Hepatocyte (in vitro differentiated cells): ENCODE measurements at regions not wholly inside any gene's neighbourhood (a gene's known extent, or its start where the extent isn't known, plus 50 kb on each side); places are given as distances from the start of the nearest gene placed in this dataset.
"Not testable (repeated sequence)": the region's sequence is repeated elsewhere in the genome, so short reads cannot be mapped to it uniquely, and the experiment has no call there.

Experiments
- DNase-seq: peaks from one replicate; pipeline ENCODE4 v3.0.0-alpha.2; 2016; ENCODE audit warnings: low spot score
- H2AFZ ChIP-seq: fragments of 200-600 bp; sonication (generic); 2 replicates; pipeline ENCODE4 v1.6.0; 2016; ENCODE audit warnings: antibody characterized with exemption, mild to moderate bottlenecking
- H3K27ac ChIP-seq: fragments of 200-600 bp; sonication (generic); 2 replicates; pipeline ENCODE4 v1.5.1; 2016; ENCODE audit warnings: mild to moderate bottlenecking
- H3K27me3 ChIP-seq: fragments of 200-600 bp; sonication (generic); 2 replicates; pipeline ENCODE4 v1.6.1; 2016
- H3K36me3 ChIP-seq: fragments of 200-600 bp; sonication (generic); replicated peaks from 2 replicates; pipeline ENCODE4 v1.5.1; 2016; ENCODE audit warnings: low read depth; ENCODE audit not compliant: insufficient read depth
- H3K4me1 ChIP-seq: fragments of 200-600 bp; sonication (generic); 2 replicates; pipeline ENCODE4 v1.5.1; 2016; ENCODE audit warnings: mild to moderate bottlenecking, moderate library complexity; ENCODE audit not compliant: insufficient read depth
- H3K4me2 ChIP-seq: fragments of 200-600 bp; sonication (generic); 2 replicates; pipeline ENCODE4 v1.6.0; 2016
- H3K4me3 ChIP-seq: fragments of 200-600 bp; sonication (generic); 2 replicates; pipeline ENCODE4 v1.5.1; 2016; ENCODE audit warnings: mild to moderate bottlenecking
- H3K79me2 ChIP-seq: fragments of 200-600 bp; sonication (generic); 2 replicates; pipeline ENCODE4 v1.6.0; 2017; ENCODE audit warnings: mild to moderate bottlenecking
- H3K9me2 ChIP-seq: fragments of 200-600 bp; sonication (generic); replicated peaks from 2 replicates; pipeline ENCODE4 v1.6.0; 2017; ENCODE audit warnings: mild to moderate bottlenecking; ENCODE audit not compliant: insufficient read depth
- H3K9me3 ChIP-seq: fragments of 200-600 bp; sonication (generic); 2 replicates; pipeline ENCODE4 v1.5.1; 2016; ENCODE audit warnings: low read depth, mild to moderate bottlenecking
- H4K20me1 ChIP-seq: fragments of 200-600 bp; sonication (generic); 2 replicates; pipeline ENCODE4 v1.6.0; 2016; ENCODE audit warnings: mild to moderate bottlenecking; ENCODE audit not compliant: insufficient read depth, poor library complexity, severe bottlenecking
- CTCF ChIP-seq: fragments of 200-600 bp; sonication (generic); IDR thresholded peaks from 2 replicates; pipeline ENCODE4 v1.5.1; 2016; ENCODE audit warnings: antibody characterized with exemption, mild to moderate bottlenecking; ENCODE audit not compliant: poor library complexity
- EZH2 ChIP-seq: fragments of 200-600 bp; sonication (generic); IDR thresholded peaks from 2 replicates; pipeline ENCODE4 v1.6.1; 2016; ENCODE audit warnings: antibody characterized with exemption, mild to moderate bottlenecking, borderline replicate concordance
- EZH2phosphoT487 ChIP-seq: fragments of 200-600 bp; sonication (generic); IDR thresholded peaks from one replicate; pipeline ENCODE4 v1.6.1; 2018; ENCODE audit warnings: antibody characterized with exemption, mild to moderate bottlenecking, low read depth, moderate library complexity; ENCODE audit not compliant: unreplicated experiment, severe bottlenecking
- WGBS: methylation state at CpG from one replicate; pipeline ENCODE4 v1.1.6; 2016; ENCODE audit warnings: low lambda C conversion rate; ENCODE audit errors: missing lambda C conversion rate; 5-methylcytosine and 5-hydroxymethylcytosine counted together

DNA sequence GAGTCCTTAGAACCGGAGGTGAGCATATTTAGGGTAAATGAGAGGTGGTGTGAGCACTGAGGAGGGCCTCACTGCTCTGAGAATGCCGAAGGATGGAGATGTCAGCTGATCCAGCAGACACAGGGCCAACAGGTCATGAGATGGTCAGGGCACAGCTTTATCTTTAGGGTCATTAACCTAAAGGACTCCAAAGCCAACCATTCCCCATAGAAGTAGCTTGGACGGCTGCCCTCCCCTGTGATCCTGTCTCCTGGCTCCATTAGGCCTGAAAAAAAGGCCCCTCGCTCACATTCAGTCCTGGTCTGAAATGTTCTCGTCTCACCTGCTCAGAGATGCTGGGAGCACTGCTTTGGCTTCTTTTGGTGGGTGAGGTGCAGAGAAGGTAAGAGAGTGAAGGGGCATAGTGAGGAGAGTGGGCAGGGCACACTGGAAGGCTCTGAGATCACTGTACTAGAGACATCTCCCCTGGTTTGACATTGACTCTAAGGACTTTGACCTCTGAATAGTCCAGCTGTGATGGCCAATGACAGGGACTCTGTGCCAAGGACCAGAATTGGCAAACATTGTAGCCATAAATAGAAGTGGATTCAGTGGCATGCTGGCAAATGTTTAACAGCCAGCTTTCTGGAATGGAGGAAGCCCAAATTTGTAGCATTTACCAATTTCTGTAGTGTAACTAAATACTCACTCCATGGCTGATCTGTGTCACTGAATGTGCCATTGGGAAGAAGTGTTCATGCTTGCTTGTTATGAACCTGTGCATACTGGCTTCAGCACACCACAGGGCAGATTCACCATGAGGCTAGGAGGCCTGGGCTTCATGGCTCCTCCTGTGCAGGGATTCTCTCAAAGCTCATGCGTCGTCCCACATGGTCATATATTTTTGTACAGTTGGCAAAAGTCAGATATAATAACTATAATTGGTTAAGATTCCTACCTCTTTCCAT, 76.2 kb upstream of the MRPS22 start:
- 89% methylated on average over 7 of the region's 7 CpGs for WGBS
- TF ChIP-seq EZH2: no peak
- TF ChIP-seq EZH2phosphoT487: no peak
- no peak for TF ChIP-seq CTCF
- Histone ChIP-seq H3K4me3 (no peak overlapping the region), H3K9me3 (no peaks in the 10 kb centered on the region), H3K27ac (no peak overlapping the region), H2AFZ (no peak overlapping the region), H3K4me1 (no peaks in the 10 kb centered on the region), H3K79me2 (no peaks in the 10 kb centered on the region), H3K9me2 (no peaks in the 10 kb centered on the region), H3K36me3 (no peaks in the 10 kb centered on the region), H4K20me1 (no peaks in the 10 kb centered on the region), H3K4me2 (no peak overlapping the region), H3K27me3 (no peaks in the 10 kb centered on the region)
- DNase-seq: no peak

DNA sequence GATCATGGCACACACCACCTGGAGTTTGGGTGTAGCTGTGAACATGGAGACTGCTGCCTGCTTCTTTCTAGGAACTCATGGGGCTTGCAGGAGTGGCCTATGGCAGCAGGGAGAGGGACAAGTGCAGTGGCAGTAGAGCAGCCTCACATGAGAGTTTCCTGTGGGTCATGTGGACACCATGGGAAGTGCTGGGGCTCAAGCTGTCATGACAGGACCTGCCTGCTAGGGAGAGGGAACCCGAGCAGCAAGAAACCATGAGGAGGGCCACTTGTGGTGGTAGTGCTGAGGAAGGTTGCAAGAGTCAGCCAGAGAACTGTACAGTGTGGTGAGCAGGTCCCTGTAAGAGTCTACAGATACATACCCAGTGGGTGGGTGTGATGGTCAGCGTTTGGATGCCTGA, 73.8 kb upstream of the MRPS22 start:
- no peak overlapping the region for H3K4me2 ChIP-seq
- no peak for TF ChIP-seq CTCF
- no peak for TF ChIP-seq EZH2
- TF ChIP-seq EZH2phosphoT487: no peak
- H3K27me3 ChIP-seq: no peaks in the 10 kb centered on the region
- H3K27ac ChIP-seq: no peak overlapping the region
- H4K20me1 ChIP-seq: no peaks in the 10 kb centered on the region
- H3K79me2 ChIP-seq: no peaks in the 10 kb centered on the region
- no peak overlapping the region for H2AFZ ChIP-seq
- no peaks in the 10 kb centered on the region for H3K9me2 ChIP-seq
- no peaks in the 10 kb centered on the region for H3K36me3 ChIP-seq
- no peak for DNase-seq
- WGBS: 97% methylated on average over 2 of the region's 2 CpGs
- no peaks in the 10 kb centered on the region for H3K4me1 ChIP-seq
- H3K9me3 ChIP-seq: no peaks in the 10 kb centered on the region
- H3K4me3 ChIP-seq: no peak overlapping the region

- H3K27me3 ChIP-seq, DNase-seq, H3K79me2 ChIP-seq, H2AFZ ChIP-seq, H3K4me2 ChIP-seq, H3K4me3 ChIP-seq, H3K4me1 ChIP-seq, H3K27ac ChIP-seq, H3K9me3 ChIP-seq, H3K36me3 ChIP-seq, H4K20me1 ChIP-seq, H3K9me2 ChIP-seq: not testable (repeated sequence)
- WGBS: 55% methylated on average over 2 of the region's 2 CpGs
These were observed 73.2 kb upstream of the MRPS22 start for GRCh38 chr3:139270652-139271051.

GRCh38 chr3:139280027-139280671, 63.7 kb upstream of the MRPS22 start:
- no peak overlapping the region for H3K27ac ChIP-seq
- H4K20me1 ChIP-seq: no peaks in the 10 kb centered on the region
- H3K9me3 ChIP-seq: no peaks in the 10 kb centered on the region
- no peak for DNase-seq
- H3K79me2 ChIP-seq: no peaks in the 10 kb centered on the region
- no peak overlapping the region for H3K4me3 ChIP-seq
- no peaks in the 10 kb centered on the region for H3K9me2 ChIP-seq
- H3K4me2 ChIP-seq: no peak overlapping the region
- H3K36me3 ChIP-seq: no peaks in the 10 kb centered on the region
- 82% methylated on average over 3 of the region's 3 CpGs for WGBS
- no peaks in the 10 kb centered on the region for H3K27me3 ChIP-seq
- TF ChIP-seq CTCF (no peak), EZH2phosphoT487 (no peak), EZH2 (no peak)
- H3K4me1 ChIP-seq: no peaks in the 10 kb centered on the region
- no peak overlapping the region for H2AFZ ChIP-seq
